ENCODE measurements at regions not wholly inside any gene's neighbourhood (a gene's known extent, or its start where the extent isn't known, plus 50 kb on each side); places are given as distances from the start of the nearest gene placed in this dataset.

DNA sequence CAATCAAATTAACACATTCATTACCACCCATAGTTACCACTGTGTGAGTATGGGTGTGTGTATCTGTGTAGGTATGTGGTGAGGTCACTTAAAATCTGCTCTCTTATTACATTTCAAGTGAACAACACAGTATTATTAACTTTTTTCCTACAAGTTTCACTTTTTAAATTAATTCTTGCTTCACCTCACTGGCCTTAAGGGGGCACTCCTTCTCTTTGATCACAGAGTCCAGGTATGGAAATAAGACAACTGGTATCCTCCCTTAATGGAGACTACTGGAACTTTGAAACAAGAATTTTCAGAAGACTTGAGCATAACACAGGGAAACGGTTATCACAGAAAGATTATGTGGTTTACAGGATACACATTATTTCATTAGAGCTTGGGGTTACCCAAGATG is 255.8 kb downstream of the ASXL3 start:
- TF ChIP-seq, protein P1, sequence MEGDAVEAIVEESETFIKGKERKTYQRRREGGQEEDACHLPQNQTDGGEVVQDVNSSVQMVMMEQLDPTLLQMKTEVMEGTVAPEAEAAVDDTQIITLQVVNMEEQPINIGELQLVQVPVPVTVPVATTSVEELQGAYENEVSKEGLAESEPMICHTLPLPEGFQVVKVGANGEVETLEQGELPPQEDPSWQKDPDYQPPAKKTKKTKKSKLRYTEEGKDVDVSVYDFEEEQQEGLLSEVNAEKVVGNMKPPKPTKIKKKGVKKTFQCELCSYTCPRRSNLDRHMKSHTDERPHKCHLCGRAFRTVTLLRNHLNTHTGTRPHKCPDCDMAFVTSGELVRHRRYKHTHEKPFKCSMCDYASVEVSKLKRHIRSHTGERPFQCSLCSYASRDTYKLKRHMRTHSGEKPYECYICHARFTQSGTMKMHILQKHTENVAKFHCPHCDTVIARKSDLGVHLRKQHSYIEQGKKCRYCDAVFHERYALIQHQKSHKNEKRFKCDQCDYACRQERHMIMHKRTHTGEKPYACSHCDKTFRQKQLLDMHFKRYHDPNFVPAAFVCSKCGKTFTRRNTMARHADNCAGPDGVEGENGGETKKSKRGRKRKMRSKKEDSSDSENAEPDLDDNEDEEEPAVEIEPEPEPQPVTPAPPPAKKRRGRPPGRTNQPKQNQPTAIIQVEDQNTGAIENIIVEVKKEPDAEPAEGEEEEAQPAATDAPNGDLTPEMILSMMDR (tag by site-specific recombination; IDR thresholded peaks at IDR 0.05) = no peak
- no peak for TF ChIP-seq ZNF600 (tag by site-specific recombination; IDR thresholded peaks at IDR 0.05)
- TF ChIP-seq ZSCAN30 (tag by site-specific recombination; IDR thresholded peaks at IDR 0.05) = no peak
- TF ChIP-seq MEIS1 (CRISPR knock-in tag; IDR thresholded peaks at IDR 0.05; ENCODE audit: borderline replicate concordance) = no peak
- no peak for TF ChIP-seq ZNF596 (tag by site-specific recombination; IDR thresholded peaks at IDR 0.05)
- TF ChIP-seq REST (tag by site-specific recombination; IDR thresholded peaks at IDR 0.05) = no peak
- no peak for TF ChIP-seq ZNF785 (tag by site-specific recombination; IDR thresholded peaks at IDR 0.05)
- TF ChIP-seq ZNF433 (tag by site-specific recombination; IDR thresholded peaks at IDR 0.05; ENCODE audit: low read depth) = no peak
- TF ChIP-seq SALL2 (tag by site-specific recombination; IDR thresholded peaks at IDR 0.05; ENCODE audit: borderline replicate concordance) = no peak
- TF ChIP-seq ZNF239 (tag by site-specific recombination; IDR thresholded peaks at IDR 0.05) = no peak
- TF ChIP-seq, protein P2, sequence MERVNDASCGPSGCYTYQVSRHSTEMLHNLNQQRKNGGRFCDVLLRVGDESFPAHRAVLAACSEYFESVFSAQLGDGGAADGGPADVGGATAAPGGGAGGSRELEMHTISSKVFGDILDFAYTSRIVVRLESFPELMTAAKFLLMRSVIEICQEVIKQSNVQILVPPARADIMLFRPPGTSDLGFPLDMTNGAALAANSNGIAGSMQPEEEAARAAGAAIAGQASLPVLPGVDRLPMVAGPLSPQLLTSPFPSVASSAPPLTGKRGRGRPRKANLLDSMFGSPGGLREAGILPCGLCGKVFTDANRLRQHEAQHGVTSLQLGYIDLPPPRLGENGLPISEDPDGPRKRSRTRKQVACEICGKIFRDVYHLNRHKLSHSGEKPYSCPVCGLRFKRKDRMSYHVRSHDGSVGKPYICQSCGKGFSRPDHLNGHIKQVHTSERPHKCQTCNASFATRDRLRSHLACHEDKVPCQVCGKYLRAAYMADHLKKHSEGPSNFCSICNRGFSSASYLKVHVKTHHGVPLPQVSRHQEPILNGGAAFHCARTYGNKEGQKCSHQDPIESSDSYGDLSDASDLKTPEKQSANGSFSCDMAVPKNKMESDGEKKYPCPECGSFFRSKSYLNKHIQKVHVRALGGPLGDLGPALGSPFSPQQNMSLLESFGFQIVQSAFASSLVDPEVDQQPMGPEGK (tag by site-specific recombination; IDR thresholded peaks at IDR 0.05) = no peak
- no peak for TF ChIP-seq ZNF175 (tag by site-specific recombination; IDR thresholded peaks at IDR 0.05)

Data from HEK293 (cell line).